ENCODE measurements at regions not wholly inside any gene's neighbourhood (a gene's known extent, or its start where the extent isn't known, plus 50 kb on each side); places are given as distances from the start of the nearest gene placed in this dataset.

DNA sequence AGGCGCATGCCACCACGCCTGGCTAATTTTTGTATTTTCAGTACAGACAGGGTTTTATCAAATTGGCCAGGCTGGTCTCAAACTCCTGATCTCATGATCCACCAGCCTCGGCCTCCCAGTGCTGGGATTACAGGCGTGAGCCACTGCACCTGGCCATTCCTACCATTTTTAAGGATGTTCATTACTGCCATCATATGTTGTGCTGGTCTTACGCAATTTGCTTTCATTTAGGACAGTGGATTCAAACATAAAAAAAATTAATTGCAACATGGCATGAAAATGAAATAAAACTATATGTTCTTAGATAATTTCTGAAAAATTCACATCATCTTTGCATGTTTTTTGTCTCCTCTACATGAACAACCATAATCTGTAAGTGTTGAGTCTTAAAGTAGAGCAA lies 527.7 kb downstream of the LTN1 start:
- no peak overlapping the region for H3K9ac ChIP-seq (ENCODE audit: insufficient read depth, low read length, poor library complexity, severe bottlenecking)
- no peak overlapping the region for H2AFZ ChIP-seq (ENCODE audit: insufficient read depth, low read depth, low read length, poor library complexity, severe bottlenecking)
- no peaks in the 10 kb centered on the region for H3K27me3 Mint-ChIP-seq (ENCODE audit: low read depth in 3 of 3)
- no peak overlapping the region for H3K27ac Mint-ChIP-seq
- H3K27me3 ChIP-seq (ENCODE audit: control insufficient read depth in 2 of 2, insufficient read depth in 2 of 2, low read length in 2 of 2) = no peaks in the 10 kb centered on the region
- no peak overlapping the region for H3K27ac ChIP-seq (ENCODE audit: low read depth in 1 of 2, low read length in 2 of 2)
- no peak overlapping the region for H3K4me2 ChIP-seq (replicated peaks; ENCODE audit: extremely low read depth, low read length, poor library complexity, severe bottlenecking)
- no peak overlapping the region for H3K4me3 ChIP-seq (replicated peaks in 1 of 3; ENCODE audit: low read depth in 2 of 3, low read length in 3 of 3)
- peaks cover 0 to 3% of the 10 kb centered on the region in 2 donors for H3K9me3 ChIP-seq (replicated peaks in 1 of 2; ENCODE audit: control insufficient read depth in 1 of 2, insufficient read depth in 1 of 2, low read length in 2 of 2)
- no peak overlapping the region for H3K4me3 Mint-ChIP-seq
- H4K20me1 ChIP-seq (ENCODE audit: insufficient read depth, low read length) = no peaks in the 10 kb centered on the region
- no peaks in the 10 kb centered on the region for H3K4me1 Mint-ChIP-seq
- no peaks in the 10 kb centered on the region for H3K79me2 ChIP-seq (ENCODE audit: insufficient read depth, low read length)
- TF ChIP-seq, protein P1, sequence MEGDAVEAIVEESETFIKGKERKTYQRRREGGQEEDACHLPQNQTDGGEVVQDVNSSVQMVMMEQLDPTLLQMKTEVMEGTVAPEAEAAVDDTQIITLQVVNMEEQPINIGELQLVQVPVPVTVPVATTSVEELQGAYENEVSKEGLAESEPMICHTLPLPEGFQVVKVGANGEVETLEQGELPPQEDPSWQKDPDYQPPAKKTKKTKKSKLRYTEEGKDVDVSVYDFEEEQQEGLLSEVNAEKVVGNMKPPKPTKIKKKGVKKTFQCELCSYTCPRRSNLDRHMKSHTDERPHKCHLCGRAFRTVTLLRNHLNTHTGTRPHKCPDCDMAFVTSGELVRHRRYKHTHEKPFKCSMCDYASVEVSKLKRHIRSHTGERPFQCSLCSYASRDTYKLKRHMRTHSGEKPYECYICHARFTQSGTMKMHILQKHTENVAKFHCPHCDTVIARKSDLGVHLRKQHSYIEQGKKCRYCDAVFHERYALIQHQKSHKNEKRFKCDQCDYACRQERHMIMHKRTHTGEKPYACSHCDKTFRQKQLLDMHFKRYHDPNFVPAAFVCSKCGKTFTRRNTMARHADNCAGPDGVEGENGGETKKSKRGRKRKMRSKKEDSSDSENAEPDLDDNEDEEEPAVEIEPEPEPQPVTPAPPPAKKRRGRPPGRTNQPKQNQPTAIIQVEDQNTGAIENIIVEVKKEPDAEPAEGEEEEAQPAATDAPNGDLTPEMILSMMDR (IDR thresholded peaks at IDR 0.05) = no peak
- intact Hi-C loops (cut with micrococcal nuclease) = no loop called here
- no peaks in the 10 kb centered on the region for H3K36me3 ChIP-seq (replicated peaks in 1 of 2; ENCODE audit: control insufficient read depth in 1 of 2, insufficient read depth in 2 of 2, low read length in 2 of 2)
- DNase-seq = no peak
- WGBS (ENCODE audit: insufficient coverage) = 100% methylated on average over 3 of the region's 5 CpGs
- H3K36me3 Mint-ChIP-seq = no peaks in the 10 kb centered on the region
- H3K9me3 Mint-ChIP-seq = peaks cover 0 to 7% (median 2%) of the 10 kb centered on the region in 7 donors
- H3K4me1 ChIP-seq (ENCODE audit: control insufficient read depth in 1 of 2, insufficient read depth in 2 of 2, low read length in 2 of 2) = no peaks in the 10 kb centered on the region

DNA sequence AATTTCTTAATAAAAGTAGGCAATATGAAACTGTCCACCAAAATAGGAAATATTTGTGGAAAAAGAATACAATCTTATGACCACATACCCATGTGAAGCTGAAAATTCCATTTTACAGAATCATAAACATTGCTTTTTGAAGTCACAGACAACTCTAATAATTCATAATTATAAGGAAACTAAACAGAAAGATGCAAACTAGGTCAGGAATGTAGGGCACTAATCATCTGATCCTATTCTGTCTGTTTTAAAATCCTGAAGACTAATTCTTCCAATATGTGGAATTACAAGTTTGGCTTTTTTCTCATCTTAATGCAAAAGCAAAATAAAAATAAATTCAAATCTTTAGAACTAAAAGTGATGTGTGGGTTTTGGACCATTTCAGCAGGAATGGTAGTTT lies 528.6 kb downstream of the LTN1 start:
- Histone ChIP-seq H3K27ac (ENCODE audit: low read depth in 1 of 2, low read length in 2 of 2) (no peak overlapping the region), H3K4me3 (replicated peaks in 1 of 3; ENCODE audit: low read depth in 2 of 3, low read length in 3 of 3) (no peak overlapping the region), H2AFZ (ENCODE audit: insufficient read depth, low read depth, low read length, poor library complexity, severe bottlenecking) (no peak overlapping the region), H3K36me3 (replicated peaks in 1 of 2; ENCODE audit: control insufficient read depth in 1 of 2, insufficient read depth in 2 of 2, low read length in 2 of 2) (no peaks in the 10 kb centered on the region), H3K79me2 (ENCODE audit: insufficient read depth, low read length) (no peaks in the 10 kb centered on the region), H3K27me3 (ENCODE audit: control insufficient read depth in 2 of 2, insufficient read depth in 2 of 2, low read length in 2 of 2) (no peaks in the 10 kb centered on the region), H3K9ac (ENCODE audit: insufficient read depth, low read length, poor library complexity, severe bottlenecking) (no peak overlapping the region), H3K9me3 (replicated peaks in 1 of 2; ENCODE audit: control insufficient read depth in 1 of 2, insufficient read depth in 1 of 2, low read length in 2 of 2) (peaks cover 0 to 3% of the 10 kb centered on the region in 2 donors), H4K20me1 (ENCODE audit: insufficient read depth, low read length) (no peaks in the 10 kb centered on the region), H3K4me1 (ENCODE audit: control insufficient read depth in 1 of 2, insufficient read depth in 2 of 2, low read length in 2 of 2) (no peaks in the 10 kb centered on the region), H3K4me2 (replicated peaks; ENCODE audit: extremely low read depth, low read length, poor library complexity, severe bottlenecking) (no peak overlapping the region)
- no peaks in the 10 kb centered on the region for H3K27me3 Mint-ChIP-seq (ENCODE audit: low read depth in 3 of 3)
- DNase-seq = no peak
- intact Hi-C loops (cut with micrococcal nuclease) = no loop called here
- no peaks in the 10 kb centered on the region for H3K4me1 Mint-ChIP-seq
- TF ChIP-seq, protein P1 (IDR thresholded peaks at IDR 0.05) = no peak
- H3K4me3 Mint-ChIP-seq = no peak overlapping the region
- no peak overlapping the region for H3K27ac Mint-ChIP-seq
- peaks cover 0 to 7% (median 2%) of the 10 kb centered on the region in 7 donors for H3K9me3 Mint-ChIP-seq
- no peaks in the 10 kb centered on the region for H3K36me3 Mint-ChIP-seq
